BJ (cell line): ENCODE measurements at regions not wholly inside any gene's neighbourhood (a gene's known extent, or its start where the extent isn't known, plus 50 kb on each side); places are given as distances from the start of the nearest gene placed in this dataset.

Experiments used
- CTCF ChIA-PET: fragments of 350-600 bp; formaldehyde crosslinking; extraction: SDS; loops from one replicate; lab custom pipeline; 2021; ENCODE audit warnings: antibody characterized with exemption, inconsistent platforms; lab: Yijun Ruan, JAX
- POLR2A ChIA-PET: fragments of 300-600 bp; sonication (Branson Sonifier 250); formaldehyde crosslinking; extraction: SDS; loops from one replicate; lab custom pipeline; 2021; ENCODE audit warnings: antibody characterized with exemption; lab: Charles Lee
- DNase-seq: peaks from one replicate; pipeline ENCODE4 v3.0.0-alpha.2; 2011; ENCODE audit warnings: low read depth
- H3K27me3 ChIP-seq: 2 replicates; pipeline ENCODE4 v1.6.0; 2011; ENCODE audit warnings: low read length; ENCODE audit not compliant: control insufficient read depth, insufficient read depth
- H3K36me3 ChIP-seq: 2 replicates; pipeline ENCODE4 v1.5.1; 2011; ENCODE audit warnings: low read length; ENCODE audit not compliant: control insufficient read depth, insufficient read depth
- H3K4me3 ChIP-seq: 2 replicates; pipeline ENCODE4 v1.5.1; 2011; ENCODE audit warnings: low read depth, mild to moderate bottlenecking, control low read depth, low read length
- CTCF ChIP-seq: IDR thresholded peaks from 2 replicates; pipeline ENCODE4 v1.5.1; 2011; ENCODE audit warnings: low read depth, mild to moderate bottlenecking, control low read depth, inconsistent platforms, low read length, moderate library complexity; ENCODE audit not compliant: insufficient read depth

- no peaks in the 10 kb centered on the region for H3K27me3 ChIP-seq
- no peak for DNase-seq
These were observed 54.7 kb upstream of the MBOAT2 start for GRCh38 chr2:9057939-9058761.

GRCh38 chr2:9055471-9055870 lies 52.0 kb upstream of the MBOAT2 start:
- no peaks in the 10 kb centered on the region for H3K36me3 ChIP-seq
- H3K27me3 ChIP-seq: no peaks in the 10 kb centered on the region
- H3K4me3 ChIP-seq: no peak overlapping the region
- ChIA-PET CTCF (interaction anchor here (0.6 kb wide), 1 partner anchor 33 kb away, joined by 3 read pairs; no protein-coding TSS in a partner anchor), POLR2A (no interaction called here)
- no peak for DNase-seq
- TF ChIP-seq CTCF: no peak

More at GRCh38 chr2:9057939-9058761, 54.7 kb upstream of the MBOAT2 start:
- H3K4me3 ChIP-seq: no peak overlapping the region
- H3K36me3 ChIP-seq: no peaks in the 10 kb centered on the region
- POLR2A ChIA-PET: no interaction called here
- no peak for TF ChIP-seq CTCF
- CTCF ChIA-PET: interaction anchor here (0.6 kb wide), 1 partner anchor 8 kb away, joined by 3 read pairs; no protein-coding TSS in a partner anchor

GRCh38 chr2:9053534-9053931 lies 50.0 kb upstream of the MBOAT2 start:
- ChIA-PET POLR2A (no interaction called here), CTCF (interaction anchor here (1.0 to 1.7 kb wide), 2 partner anchors 11 to 82 kb away, joined by 3 to 4 read pairs; no protein-coding TSS in a partner anchor)
- no peak for TF ChIP-seq CTCF
- no peaks in the 10 kb centered on the region for H3K27me3 ChIP-seq
- no peak for DNase-seq
- no peaks in the 10 kb centered on the region for H3K36me3 ChIP-seq
- no peak overlapping the region for H3K4me3 ChIP-seq
